Limb (tissue), 2 donors: ENCODE measurements at regions not wholly inside any gene's neighbourhood (a gene's known extent, or its start where the extent isn't known, plus 50 kb on each side); places are given as distances from the start of the nearest gene placed in this dataset.
"Not testable (repeated sequence)": the region's sequence is repeated elsewhere in the genome, so short reads cannot be mapped to it uniquely, and the experiment has no call there.

ENCODE experiments used
- DNase-seq, 2 donors: peaks; one replicate each; pipeline ENCODE4 v3.0.0-alpha.2; 2016; ENCODE audit errors: extremely low spot score in 2 of 2

DNA sequence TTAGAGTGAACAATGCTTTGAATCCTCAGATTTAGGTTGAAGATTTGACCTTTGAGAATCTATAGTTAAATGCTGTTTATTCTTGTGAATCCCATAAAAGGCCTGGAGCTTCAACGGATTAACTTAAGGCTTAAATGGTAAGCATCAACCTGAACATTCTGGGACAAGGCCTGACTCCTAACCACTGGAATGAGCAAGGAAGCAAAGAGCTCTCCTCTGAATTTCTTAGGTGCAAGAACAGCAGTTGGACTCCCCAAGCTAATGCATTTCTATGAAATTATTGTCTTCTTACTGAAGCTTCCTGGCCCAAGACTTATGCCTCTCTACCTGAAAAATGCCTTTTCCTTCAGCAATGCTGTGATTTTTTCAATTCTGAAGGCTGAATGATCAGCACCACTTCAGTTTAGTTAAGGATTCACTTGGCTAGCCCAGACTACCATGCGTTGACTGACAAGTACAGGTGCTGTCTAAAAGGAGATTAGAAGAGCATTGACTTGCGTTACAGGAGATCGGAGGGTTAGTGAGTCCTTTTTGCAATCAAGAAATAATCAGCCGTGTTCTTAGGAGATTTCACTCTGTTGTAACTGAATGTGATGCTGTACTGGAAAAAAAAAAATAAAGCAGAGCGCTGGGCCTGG is 178.5 kb downstream of the ZC3H11B start:
- DNase-seq: no peak

DNA sequence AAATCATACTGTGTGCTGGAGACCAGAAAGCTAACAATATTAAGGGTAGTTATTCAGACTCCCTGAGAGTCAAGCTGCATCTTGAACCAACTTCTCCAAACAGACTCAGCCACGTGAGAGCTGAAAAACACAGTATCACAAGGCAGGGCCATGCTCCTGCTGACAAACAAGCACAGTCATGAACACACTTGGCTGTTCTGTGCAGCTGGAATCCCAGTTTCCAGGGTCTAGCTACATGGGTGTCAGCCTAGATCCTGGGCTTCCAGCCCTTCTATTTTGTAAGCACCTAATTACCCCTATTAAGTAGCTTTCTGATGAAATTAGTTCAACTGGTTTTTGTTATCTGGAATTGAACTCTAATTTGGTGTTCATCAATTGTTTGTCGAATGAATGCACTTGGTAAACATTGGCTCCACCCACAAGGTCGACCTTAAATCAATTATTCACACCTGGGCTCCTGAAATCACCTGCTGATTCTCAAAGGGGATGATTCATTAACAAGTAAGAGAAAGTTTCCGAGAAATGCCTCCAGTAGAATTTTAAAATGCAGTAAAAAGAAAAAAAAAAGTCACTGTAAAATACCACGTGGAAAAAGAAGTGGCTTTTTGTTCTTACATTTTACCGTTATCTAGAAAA is 179.3 kb downstream of the ZC3H11B start:
- no peak for DNase-seq

DNA sequence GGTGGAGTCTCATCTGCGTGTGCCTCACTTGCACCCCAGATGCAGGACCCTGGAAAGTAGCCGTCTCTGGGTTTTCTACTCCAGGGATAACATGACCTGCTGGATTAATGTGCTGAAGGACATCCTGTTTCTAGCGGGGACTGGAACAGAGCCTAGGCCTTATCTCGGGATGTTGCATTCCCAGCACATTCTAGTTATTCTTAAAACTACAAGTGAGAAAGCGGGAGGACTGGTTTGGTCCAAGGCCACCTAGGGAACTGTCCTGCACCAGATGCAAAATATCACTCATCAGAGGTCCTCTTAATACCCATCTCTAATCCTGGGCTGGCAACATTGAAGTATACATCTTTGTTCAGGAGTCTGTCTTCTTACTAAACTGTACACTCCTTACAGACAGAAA is 179.9 kb downstream of the ZC3H11B start:
- DNase-seq: no peak

DNA sequence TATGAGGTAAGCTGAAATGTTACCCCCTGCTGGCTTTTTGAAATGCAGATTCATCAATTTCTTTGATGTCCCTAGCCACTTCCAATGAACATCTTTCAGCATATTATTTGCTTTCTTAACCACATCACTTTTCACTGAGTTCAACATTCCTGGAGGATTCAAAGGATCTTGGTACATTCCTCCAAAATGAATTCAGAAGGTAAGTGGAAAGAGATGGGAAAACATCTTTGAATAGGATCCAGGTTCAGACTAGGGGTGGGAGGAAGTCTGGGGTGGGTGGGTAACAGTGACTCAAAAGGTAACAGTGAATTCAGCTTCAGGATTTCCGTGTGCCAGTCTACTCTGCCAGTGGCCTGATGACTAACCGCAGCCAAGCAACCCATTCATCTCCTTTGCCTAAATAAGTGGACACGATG is 180.7 kb downstream of the ZC3H11B start:
- DNase-seq: no peak

DNA sequence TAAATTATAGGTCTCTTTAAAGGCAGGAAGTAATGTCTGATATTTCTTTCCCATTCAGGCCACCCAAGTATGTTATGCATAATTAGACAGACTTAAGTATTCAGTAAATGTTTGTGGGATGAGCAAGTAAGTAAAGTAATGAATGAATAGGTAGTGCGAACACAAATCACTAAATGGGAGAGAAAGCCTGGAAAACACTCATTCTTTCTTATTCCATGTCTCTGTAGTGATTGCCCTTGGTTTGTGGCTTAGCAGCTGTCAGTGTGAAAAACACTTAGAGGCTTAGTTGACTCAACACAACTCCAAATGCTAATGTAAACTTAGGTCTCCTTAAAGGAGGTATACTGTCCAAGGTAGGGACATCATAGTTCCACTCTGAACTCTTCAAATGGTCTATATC is 182.5 kb downstream of the ZC3H11B start:
- no peak for DNase-seq

DNA sequence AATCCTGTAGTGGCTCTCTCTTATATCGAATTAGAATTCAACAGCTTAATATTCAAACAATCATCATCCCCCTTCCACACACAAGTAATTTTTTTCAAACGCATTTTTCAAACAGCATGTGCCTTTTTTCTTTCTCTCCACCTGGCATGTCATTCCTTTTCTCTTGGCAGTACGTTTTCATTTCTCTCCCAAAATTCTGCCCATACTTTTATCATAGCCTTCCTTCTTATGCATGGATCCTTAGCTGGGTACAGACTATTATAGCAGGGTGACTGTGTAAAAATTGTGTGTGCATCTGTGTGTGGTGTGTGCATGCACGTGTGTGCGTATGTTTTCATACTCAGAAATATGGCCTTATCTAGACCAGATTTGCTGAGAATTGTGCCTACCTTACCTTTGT is 184.3 kb downstream of the ZC3H11B start:
- DNase-seq: no peak

DNA sequence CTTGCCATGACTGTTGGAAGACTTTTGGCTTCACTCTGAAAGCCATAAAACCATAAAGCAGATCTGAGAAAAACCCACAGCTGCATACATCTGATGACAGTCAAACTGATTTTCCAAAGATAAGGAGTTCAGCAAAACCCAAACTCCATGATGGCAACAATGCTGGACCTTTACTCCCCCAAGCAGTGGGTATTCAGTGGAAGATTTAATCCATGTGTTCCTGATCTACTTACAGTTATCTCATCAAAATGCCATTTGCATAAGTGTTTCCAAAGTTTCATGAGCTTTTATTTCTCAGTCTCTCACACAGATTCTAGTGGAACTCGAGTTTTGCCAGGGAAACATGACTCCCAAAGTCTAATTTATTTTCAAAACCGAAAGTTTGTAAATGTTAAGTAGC is 184.9 kb downstream of the ZC3H11B start:
- no peak for DNase-seq

DNA sequence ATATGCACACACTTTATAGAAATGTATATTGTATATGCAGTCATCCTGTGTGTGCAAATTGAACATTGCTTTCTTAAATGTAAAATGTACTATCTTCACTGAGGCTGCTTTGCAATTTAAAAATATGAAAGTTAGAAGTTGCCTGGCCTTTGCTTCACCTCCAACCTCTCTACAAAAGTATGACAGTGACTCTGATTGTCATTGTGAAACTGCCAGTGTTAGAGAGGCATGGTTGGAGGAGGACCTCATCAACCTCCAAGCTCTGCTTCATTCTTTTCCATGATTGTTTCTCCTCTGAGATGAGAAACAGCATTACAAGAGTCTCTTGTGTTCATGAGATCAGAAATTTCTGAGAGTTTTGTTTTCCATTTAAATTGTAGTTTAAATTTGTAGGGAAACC is 185.5 kb downstream of the ZC3H11B start:
- no peak for DNase-seq

DNA sequence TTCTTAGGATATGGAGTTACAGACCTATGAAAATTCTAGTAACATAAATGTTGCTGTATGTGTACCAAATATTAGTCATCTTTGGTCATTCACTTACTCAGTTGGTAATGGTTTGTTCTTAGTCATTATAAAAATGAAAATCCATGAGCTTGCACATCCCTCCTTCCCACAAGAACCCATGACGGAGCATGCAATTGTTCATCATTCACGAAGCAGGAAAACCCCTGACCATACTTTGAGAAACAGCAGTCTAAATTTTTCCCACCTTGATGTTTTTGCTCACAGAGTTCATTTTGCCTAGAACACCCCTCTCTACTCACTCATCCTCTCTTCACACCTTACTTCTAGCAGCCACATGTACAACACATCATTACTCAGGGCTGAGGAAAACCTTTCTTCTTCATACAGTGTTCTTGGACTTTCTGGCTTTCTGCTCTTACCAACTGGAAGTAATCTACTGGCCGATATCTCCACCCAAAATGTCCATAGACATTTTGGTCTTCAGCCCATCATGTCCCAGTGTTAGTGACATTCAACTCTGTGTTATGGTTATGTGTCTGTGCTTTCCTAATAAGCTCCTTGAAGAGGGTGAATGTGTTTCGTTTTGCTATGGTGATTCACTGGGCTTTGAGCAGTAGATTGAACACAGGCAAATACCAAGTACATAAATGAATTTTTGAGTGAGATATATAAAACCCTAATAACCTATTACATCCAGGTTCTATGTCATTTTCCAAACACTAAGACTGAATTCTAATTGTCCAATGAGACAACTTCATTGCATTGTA is 189.9 kb downstream of the ZC3H11B start:
- no peak for DNase-seq

DNA sequence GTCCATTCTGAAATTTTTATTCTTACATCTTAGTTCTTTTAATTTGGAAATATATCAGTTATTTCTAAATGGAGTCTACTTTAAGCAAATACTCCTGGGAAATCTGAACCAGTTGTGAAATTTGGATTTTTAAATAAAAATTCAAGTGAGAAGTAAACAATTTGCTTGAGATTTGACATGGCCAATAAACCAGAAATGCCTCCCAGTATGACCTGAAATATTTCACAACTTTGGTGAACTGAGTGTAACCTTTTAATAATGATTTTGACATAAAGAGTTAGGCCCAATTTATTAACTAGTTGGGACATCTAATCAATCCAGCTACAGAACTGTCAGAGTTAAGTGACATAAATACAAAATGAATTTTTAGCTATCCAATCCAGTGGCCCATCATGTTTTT is 192.0 kb downstream of the ZC3H11B start:
- DNase-seq: no peak

DNA sequence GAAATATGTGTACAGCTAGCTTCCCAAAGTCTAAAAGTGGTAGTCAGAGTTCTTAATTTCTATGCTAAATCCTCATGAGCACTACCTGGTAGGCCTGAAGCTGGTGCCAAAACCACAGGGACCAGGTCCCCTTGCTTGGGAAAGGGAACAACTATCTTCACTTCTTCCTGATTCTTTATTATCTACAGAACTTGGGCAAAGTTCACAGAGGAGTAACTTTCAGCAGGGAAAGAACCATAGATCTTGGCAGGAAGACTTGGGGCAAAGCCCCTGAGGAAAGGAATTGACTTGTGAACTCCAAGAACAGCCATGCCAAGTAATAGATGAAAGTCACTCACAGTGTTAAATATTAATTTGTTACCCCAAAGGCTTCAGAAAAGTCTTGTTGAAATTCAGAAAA is 193.0 kb downstream of the ZC3H11B start:
- no peak for DNase-seq

DNA sequence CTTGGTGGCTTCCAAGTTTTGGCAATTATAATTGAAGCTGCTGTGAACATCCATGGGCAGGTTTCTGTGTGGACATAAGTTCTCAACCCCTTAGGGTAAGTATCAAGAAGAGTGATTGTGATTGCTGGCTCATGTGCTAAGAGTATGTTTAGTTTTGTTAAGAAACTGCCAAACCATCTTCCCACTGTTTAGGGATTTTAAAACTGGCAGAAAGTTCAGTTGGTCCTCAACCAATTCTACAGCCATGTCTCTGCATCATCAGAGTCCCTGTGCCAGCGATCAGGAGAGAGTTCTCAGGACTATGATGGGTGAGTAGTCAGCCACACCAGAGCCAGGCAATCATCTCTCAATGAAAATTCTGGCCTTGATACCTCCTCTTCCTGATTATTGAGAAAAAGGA is 193.8 kb downstream of the ZC3H11B start:
- DNase-seq: no peak

DNA sequence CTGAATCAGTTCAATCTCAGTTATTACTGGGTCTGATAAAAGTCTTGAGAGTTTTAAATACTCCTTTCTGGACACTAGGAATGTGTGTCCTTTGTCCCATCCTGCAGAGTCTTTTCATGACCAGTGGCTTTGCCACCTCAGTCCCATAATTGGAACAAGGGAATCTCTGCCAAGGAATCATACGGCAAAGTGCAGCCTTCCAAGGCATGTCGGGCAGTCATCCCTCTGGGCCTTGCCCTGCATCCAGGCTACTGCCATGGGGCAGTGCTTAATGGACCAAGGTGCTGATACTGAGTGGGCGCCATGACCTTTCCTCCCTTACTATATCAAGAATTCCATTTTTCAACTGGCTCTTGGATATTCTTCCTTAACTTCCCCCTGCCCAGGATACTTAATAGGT is 195.3 kb downstream of the ZC3H11B start:
- DNase-seq: no peak

DNA sequence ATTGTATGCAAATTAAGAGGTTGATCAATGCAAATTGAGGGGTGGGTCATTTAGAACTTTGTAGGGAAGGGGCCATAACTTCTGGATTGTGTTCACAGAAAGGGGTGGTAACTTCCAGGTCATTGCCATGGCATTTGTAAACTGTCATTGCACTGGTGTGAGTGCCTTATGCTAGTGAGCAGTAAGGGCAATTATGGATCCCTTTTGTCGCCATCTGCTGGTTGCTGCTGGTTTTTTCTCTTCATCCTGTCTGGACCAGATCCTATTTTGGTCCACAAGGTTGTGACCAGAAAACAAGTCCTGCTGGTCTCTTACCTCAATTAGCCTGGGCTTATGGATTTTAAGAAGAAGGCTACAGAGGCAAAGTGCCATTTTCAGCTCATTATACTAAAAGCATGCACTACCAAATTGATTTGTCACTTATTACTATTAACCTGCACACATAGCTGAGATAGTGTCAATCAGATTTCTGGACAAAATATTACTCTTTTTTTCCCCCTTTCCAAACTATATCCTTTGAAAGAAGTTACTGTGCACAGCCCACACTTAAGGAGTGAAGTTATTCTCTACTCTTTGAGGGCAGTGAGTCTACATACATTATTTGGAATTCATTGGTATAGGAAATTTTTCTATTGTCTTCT is 196.2 kb downstream of the ZC3H11B start:
- DNase-seq: peak in 1 of 2 donors; percentile 56

DNA sequence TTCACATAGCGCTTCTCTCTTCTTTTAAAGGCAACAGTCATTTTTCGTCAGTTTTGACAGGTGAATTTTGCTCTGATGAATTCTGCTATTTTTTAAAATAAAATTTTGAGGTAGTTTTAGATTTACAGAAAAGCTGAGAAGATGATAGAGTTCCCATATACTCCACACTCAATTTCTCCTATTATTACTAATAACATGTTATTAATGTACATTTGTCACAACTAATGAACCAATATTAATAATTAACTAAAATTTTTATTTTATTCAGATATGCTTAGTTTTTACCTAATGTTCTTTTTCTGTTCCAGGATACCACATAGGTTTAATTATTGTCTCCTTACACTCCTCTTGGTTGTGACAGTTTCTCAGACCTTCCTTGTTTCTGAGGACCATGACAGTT is 197.0 kb downstream of the ZC3H11B start:
- DNase-seq: no peak

DNA sequence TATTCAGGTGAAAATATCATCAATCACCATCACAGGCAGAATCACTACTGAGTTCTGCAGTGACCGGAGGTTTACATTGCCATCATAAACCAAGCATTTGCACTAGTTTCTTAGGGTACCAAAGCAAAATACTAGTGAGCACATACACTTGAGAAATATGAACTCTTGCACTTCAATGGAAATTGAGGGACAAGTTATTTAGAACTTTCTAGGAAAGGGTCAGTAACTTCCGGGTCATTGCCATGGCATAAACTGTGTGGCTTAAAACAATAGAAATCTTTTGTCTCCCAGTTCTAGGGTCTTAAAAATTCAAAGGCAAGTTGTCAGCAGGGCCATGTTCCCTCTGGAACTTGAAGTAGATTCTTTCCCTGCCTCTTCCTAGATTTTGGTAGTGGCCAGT is 197.5 kb downstream of the ZC3H11B start:
- no peak for DNase-seq

DNA sequence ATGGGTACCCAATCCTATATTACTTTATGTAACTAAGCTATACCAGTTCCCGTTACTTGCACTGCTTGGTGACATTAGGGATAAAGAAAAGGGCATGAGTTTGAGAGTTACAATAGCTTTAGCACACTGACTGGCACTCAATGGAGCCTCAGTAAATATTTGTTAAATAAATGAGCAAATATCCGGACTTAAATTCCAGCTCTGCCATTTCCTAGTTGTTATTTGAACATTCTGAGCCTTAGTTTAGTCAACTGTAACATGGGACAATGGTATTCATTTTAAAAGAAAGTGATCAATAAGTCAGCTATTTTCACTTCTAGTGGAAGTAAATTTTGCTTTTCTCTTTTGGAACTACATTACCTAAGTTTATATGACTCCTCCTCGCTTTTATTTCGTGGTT is 198.7 kb downstream of the ZC3H11B start:
- no peak for DNase-seq

DNA sequence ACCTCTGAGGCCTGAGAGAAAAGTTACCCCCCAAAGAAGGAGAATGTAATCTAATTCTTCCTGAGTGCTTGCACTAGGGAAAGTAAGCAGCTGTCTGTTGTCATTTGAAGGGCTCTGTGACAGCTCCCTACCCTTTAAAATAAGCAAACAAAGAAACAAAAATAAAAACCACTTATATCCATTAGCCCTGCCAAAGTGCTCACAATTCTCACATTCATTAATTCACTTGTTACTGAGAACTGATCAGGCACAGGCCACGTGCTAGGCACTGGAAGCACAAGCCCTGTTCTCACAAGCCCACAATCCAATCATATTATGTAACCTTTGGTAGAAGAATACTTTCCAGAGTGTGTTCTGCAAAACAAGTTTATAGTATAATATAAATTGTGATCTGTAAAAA is 199.4 kb downstream of the ZC3H11B start:
- no peak for DNase-seq

DNA sequence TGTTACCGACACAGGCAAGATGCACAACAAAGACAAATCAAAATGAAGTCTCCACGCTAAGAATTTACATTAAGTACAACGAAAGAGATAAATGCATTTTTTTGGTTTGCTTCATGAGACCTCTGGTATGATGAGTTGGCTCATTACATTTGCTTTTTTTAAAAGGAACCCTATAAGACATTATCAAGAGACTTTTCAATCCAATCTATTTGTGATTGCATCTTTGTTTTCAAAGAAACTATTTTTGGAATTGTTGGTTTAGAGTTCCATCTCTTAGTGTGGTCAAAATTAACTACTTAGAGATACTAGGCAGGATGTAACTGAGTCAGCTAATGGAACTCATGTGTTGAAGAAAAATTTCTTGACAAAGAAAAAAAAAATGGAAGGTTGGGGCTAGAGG is 200.1 kb downstream of the ZC3H11B start:
- no peak for DNase-seq

DNA sequence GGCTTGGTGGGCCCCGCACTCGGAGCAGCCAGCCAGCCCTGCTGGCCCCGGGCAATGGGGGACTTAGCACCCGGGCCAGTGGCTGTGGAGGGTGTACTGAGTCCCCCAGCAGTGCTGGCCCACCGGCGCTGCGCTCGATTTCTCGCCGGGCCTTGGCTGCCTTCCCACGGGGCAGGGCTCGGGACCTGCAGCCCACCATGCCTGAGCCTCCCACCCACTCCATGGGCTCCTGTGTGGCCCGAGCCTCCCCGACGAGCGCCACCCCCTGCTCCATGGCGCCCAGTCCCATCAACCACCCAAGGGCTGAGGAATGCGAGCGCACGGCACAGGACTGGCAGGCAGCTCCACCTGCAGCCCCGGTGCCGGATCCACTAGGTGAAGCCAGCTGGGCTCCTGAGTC is 202.2 kb downstream of the ZC3H11B start:
- DNase-seq: not testable (repeated sequence)

DNA sequence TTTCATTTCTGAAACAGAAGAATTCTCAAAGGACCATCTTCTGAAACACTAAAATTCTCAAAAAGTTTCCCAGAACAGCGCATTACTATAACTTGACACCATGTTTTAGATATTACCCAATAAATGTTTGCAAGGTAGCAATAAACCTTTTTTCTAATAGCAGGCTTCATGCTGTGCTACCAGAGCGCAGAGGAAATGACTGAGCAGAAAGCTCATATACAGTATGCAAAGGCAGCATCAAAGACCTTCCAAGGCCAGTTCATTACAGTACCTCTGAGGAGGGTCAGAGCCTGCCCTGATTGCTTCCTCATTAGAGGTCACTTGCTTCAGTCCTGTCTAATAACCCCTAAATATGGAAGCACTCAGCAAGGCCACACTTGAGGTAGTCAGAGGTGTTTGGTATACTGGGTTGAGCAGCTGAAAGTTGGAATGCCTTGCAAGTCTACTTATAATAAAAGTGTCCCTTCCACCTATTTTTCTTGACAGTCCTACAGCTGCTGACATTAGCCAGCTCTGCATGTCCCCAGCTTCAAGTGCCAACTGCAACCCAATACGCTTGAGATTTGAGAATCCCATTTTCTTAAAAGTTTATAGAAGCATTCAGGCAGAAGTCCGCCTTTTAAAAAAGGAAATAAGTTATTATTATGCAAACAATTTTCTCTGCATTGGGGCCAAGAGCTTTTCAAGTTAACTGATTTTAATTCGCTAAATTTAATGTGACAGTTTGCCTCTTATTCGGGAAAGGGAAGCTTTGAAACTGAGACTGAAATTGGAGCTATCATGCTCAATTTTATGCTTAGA is 207.2 kb downstream of the ZC3H11B start:
- no peak for DNase-seq

DNA sequence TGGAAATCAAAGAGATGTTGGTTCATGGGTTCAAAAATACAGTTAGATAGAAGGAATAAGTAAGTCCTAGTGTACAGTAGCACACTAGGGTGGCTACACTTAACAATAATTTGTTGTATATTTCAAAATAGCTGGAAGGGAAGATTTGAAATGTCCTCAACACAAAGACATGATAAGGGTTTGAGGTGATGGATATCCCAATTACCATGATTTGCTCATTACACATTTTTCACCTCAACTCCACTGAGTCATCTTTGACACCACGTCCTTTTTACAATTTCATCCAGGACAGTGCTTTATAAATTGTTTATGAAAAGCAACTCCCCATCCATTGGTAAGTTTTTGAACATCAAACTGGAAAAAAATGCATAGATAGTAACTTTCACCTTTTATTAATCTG is 208.3 kb downstream of the ZC3H11B start:
- DNase-seq: no peak
